Stimulated activated CD8-positive, alpha-beta memory T cell treated with anti-CD3 and anti-CD28 coated beads, Interleukin-7, amount 100 ng/mL, for 24 hours (primary cell): ENCODE measurements at regions not wholly inside any gene's neighbourhood (a gene's known extent, or its start where the extent isn't known, plus 50 kb on each side); places are given as distances from the start of the nearest gene placed in this dataset.

Source experiments
- DNase-seq: peaks from one replicate; pipeline ENCODE4 v3.0.0-alpha.2; 2020; ENCODE audit warnings: low read depth

GRCh38 chr2:203813684-203814083, 53.9 kb upstream of the CTLA4 start:
- DNase-seq, result no peak

DNA sequence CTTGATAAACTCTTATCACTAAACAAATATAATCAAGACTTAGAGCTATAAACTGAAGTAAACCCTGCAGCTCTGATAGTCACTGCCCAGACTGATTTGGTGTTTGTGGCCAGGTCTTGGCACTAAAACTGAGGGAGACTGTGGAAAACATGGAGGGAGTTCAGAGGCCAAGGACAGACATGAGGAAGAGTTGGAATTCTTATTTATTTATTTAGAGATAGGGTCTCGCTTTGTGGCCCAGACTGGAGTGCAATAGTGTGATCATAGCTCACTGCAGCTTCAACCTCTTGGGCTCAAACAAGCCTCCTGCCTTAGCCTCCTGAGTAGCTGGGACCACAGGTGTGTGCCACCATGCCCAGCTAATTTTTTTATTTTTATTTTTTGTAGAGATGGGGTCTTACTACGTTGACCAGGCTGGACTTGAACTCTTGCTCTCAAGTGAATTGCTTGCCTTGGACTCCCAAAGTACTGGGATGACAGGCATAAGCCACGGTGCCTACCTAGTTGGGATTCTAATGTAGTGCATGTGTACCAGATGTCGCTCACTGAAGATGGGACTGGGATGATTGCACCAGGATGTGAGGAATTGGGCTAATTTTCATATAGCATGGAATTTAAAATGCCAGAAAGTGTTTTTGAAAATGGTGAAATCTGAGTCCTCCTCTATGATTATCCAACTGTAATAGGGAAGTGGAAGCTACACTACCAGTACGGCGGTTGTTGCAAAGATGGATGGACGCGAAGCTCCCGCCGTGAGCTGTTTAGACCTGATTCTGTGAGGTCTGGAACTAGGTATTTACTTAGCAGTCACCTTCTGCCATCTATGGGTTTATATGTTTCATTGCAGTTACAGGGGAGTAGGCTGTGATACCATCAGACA, 52.7 kb upstream of the CTLA4 start:
- no peak for DNase-seq

- DNase-seq, result no peak
Measured at GRCh38 chr2:203815541-203815898, 52.1 kb upstream of the CTLA4 start.

GRCh38 chr2:203817147-203817546, 50.4 kb upstream of the CTLA4 start:
- no peak for DNase-seq
